ENCODE measurements at regions not wholly inside any gene's neighbourhood (a gene's known extent, or its start where the extent isn't known, plus 50 kb on each side); places are given as distances from the start of the nearest gene placed in this dataset.

DNA sequence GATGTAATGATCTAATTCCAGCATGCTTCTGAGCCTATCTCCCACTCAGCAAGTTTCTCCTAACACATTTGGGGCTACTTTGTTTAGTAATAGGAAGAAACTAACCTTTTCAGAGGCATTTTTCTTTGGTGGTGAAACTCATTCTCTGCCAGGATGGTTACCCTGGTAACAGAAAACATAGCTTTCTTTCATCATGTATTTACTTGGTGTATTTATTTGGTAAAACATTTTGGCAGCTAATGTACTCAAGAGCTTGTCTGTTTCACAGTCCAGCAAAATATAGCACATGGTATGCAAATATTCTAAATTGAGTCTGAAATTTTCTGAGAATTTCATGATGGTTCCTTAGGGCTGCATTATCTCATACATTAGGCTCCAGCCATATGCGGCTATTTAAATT is 100.0 kb downstream of the SLC35B3 start:
- no peak overlapping the region for H3K4me2 ChIP-seq (ENCODE audit: unreplicated experiment)
- H3K27me3 ChIP-seq (replicated peaks; ENCODE audit: insufficient read depth), result no peaks in the 10 kb centered on the region
- H3K9ac ChIP-seq, result no peak overlapping the region
- H2AFZ ChIP-seq, result no peak overlapping the region
- no peak overlapping the region for H3K27ac ChIP-seq
- no peaks in the 10 kb centered on the region for H3K36me3 ChIP-seq (ENCODE audit: low read depth)
- H3K4me3 ChIP-seq, result no peak overlapping the region
- no peaks in the 10 kb centered on the region for H3K9me3 ChIP-seq (ENCODE audit: low read depth)
- DNase-seq, result peak; percentile 2
- H3K4me1 ChIP-seq (ENCODE audit: insufficient read depth), result no peaks in the 10 kb centered on the region
- H4K20me1 ChIP-seq (ENCODE audit: insufficient read depth), result no peaks in the 10 kb centered on the region
- H3K9me2 ChIP-seq (ENCODE audit: insufficient read depth), result no peaks in the 10 kb centered on the region
- H3F3A ChIP-seq (ENCODE audit: insufficient read depth), result no peaks in the 10 kb centered on the region
- TF ChIP-seq EZH2 (IDR thresholded peaks at IDR 0.05; ENCODE audit: insufficient read depth, poor library complexity, severe bottlenecking), result no peak
- TF ChIP-seq EZH2phosphoT487 (IDR thresholded peaks at IDR 0.05; ENCODE audit: insufficient read depth, low read depth), result no peak
- H3K79me2 ChIP-seq (ENCODE audit: insufficient read depth), result no peaks in the 10 kb centered on the region
- 73 to 87% methylated on average over 1 of the region's 1 CpG for WGBS, 2 experiments (ENCODE audit: low coverage in 1 of 2, low lambda C conversion rate in 2 of 2, missing lambda C conversion rate in 2 of 2)
- in situ Hi-C loops (cut with MboI), result no loop called here

DNA sequence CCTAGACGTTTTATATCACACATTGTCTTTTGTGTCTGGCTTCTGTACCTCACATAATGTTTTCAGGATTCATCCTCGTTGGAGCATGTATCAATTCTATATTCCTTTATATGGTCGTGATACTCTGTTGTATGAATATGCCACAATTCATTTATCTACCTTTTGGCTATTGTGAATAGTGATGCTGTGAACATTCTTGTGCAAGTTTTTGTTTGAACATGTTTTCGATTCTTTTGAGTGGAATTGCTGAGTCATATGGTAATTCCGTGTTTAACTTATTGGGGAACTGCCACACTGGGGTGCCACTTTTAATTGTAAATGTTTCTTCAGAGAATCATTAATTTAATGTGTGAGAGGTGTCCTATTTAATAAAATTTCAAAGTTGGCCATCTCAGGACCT is 101.2 kb downstream of the SLC35B3 start:
- Histone ChIP-seq H3K27ac (no peak overlapping the region), H3K9ac (no peak overlapping the region), H3F3A (ENCODE audit: insufficient read depth) (no peaks in the 10 kb centered on the region), H3K4me1 (ENCODE audit: insufficient read depth) (no peaks in the 10 kb centered on the region), H4K20me1 (ENCODE audit: insufficient read depth) (no peaks in the 10 kb centered on the region), H3K36me3 (ENCODE audit: low read depth) (no peaks in the 10 kb centered on the region), H3K9me2 (ENCODE audit: insufficient read depth) (no peaks in the 10 kb centered on the region), H3K4me2 (ENCODE audit: unreplicated experiment) (no peak overlapping the region), H3K79me2 (ENCODE audit: insufficient read depth) (no peaks in the 10 kb centered on the region), H2AFZ (no peak overlapping the region), H3K27me3 (replicated peaks; ENCODE audit: insufficient read depth) (no peaks in the 10 kb centered on the region), H3K4me3 (no peak overlapping the region), H3K9me3 (ENCODE audit: low read depth) (no peaks in the 10 kb centered on the region)
- WGBS, 2 experiments (ENCODE audit: low coverage in 1 of 2, low lambda C conversion rate in 2 of 2, missing lambda C conversion rate in 2 of 2), result 7 to 10% methylated on average over 5 of the region's 5 CpGs
- DNase-seq, result no peak
- in situ Hi-C loops (cut with MboI), result no loop called here
- TF ChIP-seq EZH2phosphoT487 (IDR thresholded peaks at IDR 0.05; ENCODE audit: insufficient read depth, low read depth) (no peak), EZH2 (IDR thresholded peaks at IDR 0.05; ENCODE audit: insufficient read depth, poor library complexity, severe bottlenecking) (no peak)

DNA sequence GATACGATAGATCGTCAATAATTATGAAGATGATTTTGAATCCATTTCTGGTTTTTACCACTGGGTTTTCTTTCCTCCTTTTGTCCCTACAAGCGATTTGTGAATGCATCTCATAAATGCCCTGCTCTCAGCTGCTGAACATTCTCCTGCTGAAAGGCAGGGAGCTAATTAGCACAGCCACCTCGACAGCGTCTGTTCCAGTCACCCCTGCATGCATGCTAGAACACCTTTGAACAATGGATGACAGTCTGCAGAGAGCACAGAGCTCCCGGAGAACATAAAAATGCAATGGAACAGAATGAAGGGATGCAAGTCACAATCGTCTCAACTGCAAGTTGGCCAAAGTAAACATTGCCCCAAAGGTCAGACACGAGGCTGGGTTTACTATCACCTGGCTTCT is 105.8 kb downstream of the SLC35B3 start:
- no peaks in the 10 kb centered on the region for H3K9me2 ChIP-seq (ENCODE audit: insufficient read depth)
- no peak overlapping the region for H3K4me2 ChIP-seq (ENCODE audit: unreplicated experiment)
- no peak overlapping the region for H3K27ac ChIP-seq
- H3K9ac ChIP-seq, result no peak overlapping the region
- no peaks in the 10 kb centered on the region for H3K36me3 ChIP-seq (ENCODE audit: low read depth)
- WGBS, 2 experiments (ENCODE audit: low coverage in 1 of 2, low lambda C conversion rate in 2 of 2, missing lambda C conversion rate in 2 of 2), result 20 to 21% methylated on average over 8 of the region's 8 CpGs
- no peaks in the 10 kb centered on the region for H4K20me1 ChIP-seq (ENCODE audit: insufficient read depth)
- in situ Hi-C loops (cut with MboI), result no loop called here
- TF ChIP-seq EZH2 (IDR thresholded peaks at IDR 0.05; ENCODE audit: insufficient read depth, poor library complexity, severe bottlenecking) (no peak), EZH2phosphoT487 (IDR thresholded peaks at IDR 0.05; ENCODE audit: insufficient read depth, low read depth) (no peak)
- H3K79me2 ChIP-seq (ENCODE audit: insufficient read depth), result no peaks in the 10 kb centered on the region
- H3F3A ChIP-seq (ENCODE audit: insufficient read depth), result no peaks in the 10 kb centered on the region
- H3K4me1 ChIP-seq (ENCODE audit: insufficient read depth), result no peaks in the 10 kb centered on the region
- H3K4me3 ChIP-seq, result no peak overlapping the region
- H3K27me3 ChIP-seq (replicated peaks; ENCODE audit: insufficient read depth), result no peaks in the 10 kb centered on the region
- H3K9me3 ChIP-seq (ENCODE audit: low read depth), result no peaks in the 10 kb centered on the region
- DNase-seq, result no peak
- H2AFZ ChIP-seq, result no peak overlapping the region

DNA sequence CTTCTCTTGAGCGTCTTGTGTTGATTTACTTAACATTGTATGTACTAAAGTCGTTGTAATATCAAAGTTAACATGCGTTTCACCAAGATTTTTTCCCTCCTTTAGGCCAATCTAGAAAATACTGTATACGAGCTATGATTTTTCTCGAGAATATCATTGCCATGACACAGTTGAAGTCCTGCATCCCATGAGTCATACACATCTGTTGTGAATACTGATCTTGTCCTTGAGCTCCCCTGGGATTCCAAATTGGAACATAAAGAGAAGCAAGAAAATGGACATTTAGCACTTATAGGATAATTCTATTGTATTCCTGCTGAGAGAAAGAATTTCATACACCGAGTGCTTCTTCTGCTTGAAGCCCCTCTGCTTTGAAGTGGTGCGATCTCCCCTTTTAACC is 109.6 kb downstream of the SLC35B3 start:
- peak; percentile 18 for DNase-seq
- H3K4me3 ChIP-seq, result no peak overlapping the region
- H3K4me2 ChIP-seq (ENCODE audit: unreplicated experiment), result no peak overlapping the region
- H3K79me2 ChIP-seq (ENCODE audit: insufficient read depth), result no peaks in the 10 kb centered on the region
- no peaks in the 10 kb centered on the region for H3K36me3 ChIP-seq (ENCODE audit: low read depth)
- H3K4me1 ChIP-seq (ENCODE audit: insufficient read depth), result no peaks in the 10 kb centered on the region
- H3K27me3 ChIP-seq (replicated peaks; ENCODE audit: insufficient read depth), result no peaks in the 10 kb centered on the region
- H3K9ac ChIP-seq, result no peak overlapping the region
- no peaks in the 10 kb centered on the region for H3K9me2 ChIP-seq (ENCODE audit: insufficient read depth)
- no peaks in the 10 kb centered on the region for H4K20me1 ChIP-seq (ENCODE audit: insufficient read depth)
- in situ Hi-C loops (cut with MboI), result no loop called here
- TF ChIP-seq EZH2 (IDR thresholded peaks at IDR 0.05; ENCODE audit: insufficient read depth, poor library complexity, severe bottlenecking), result no peak
- TF ChIP-seq EZH2phosphoT487 (IDR thresholded peaks at IDR 0.05; ENCODE audit: insufficient read depth, low read depth), result no peak
- no peaks in the 10 kb centered on the region for H3F3A ChIP-seq (ENCODE audit: insufficient read depth)
- no peaks in the 10 kb centered on the region for H3K9me3 ChIP-seq (ENCODE audit: low read depth)
- no peak overlapping the region for H3K27ac ChIP-seq
- H2AFZ ChIP-seq, result no peak overlapping the region
- WGBS, 2 experiments (ENCODE audit: low coverage in 1 of 2, low lambda C conversion rate in 2 of 2, missing lambda C conversion rate in 2 of 2), result 21% methylated on average over 7 of the region's 7 CpGs

DNA sequence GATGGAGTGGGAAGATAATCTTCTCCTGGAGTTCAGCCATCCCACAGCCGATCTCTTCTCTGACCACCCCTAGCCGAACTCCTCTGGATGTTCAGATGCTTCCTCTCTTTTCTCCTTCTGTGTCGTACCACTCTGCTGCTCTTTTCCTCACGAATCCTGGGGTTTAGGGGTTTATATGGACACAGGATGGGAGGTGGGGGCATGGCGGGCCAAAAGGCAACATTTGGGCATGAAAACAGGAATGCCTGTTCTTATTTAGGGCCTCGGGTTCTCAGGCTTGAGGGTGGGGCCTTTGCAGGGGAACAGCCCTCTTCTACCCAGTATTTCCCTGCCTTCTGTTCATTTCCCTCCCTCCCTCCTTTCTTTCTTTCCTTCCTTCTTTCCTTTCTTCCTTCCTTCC is 112.7 kb downstream of the SLC35B3 start:
- H4K20me1 ChIP-seq (ENCODE audit: insufficient read depth), result no peaks in the 10 kb centered on the region
- H2AFZ ChIP-seq, result no peak overlapping the region
- in situ Hi-C loops (cut with MboI), result no loop called here
- no peak overlapping the region for H3K9ac ChIP-seq
- H3K79me2 ChIP-seq (ENCODE audit: insufficient read depth), result no peaks in the 10 kb centered on the region
- H3K4me3 ChIP-seq, result no peak overlapping the region
- no peaks in the 10 kb centered on the region for H3K9me2 ChIP-seq (ENCODE audit: insufficient read depth)
- no peaks in the 10 kb centered on the region for H3K9me3 ChIP-seq (ENCODE audit: low read depth)
- TF ChIP-seq EZH2 (IDR thresholded peaks at IDR 0.05; ENCODE audit: insufficient read depth, poor library complexity, severe bottlenecking) (no peak), EZH2phosphoT487 (IDR thresholded peaks at IDR 0.05; ENCODE audit: insufficient read depth, low read depth) (no peak)
- no peaks in the 10 kb centered on the region for H3K27me3 ChIP-seq (replicated peaks; ENCODE audit: insufficient read depth)
- H3K4me2 ChIP-seq (ENCODE audit: unreplicated experiment), result no peak overlapping the region
- DNase-seq, result no peak
- H3K36me3 ChIP-seq (ENCODE audit: low read depth), result no peaks in the 10 kb centered on the region
- H3K4me1 ChIP-seq (ENCODE audit: insufficient read depth), result no peaks in the 10 kb centered on the region
- no peak overlapping the region for H3K27ac ChIP-seq
- 25% methylated on average over 6 of the region's 6 CpGs for WGBS, 2 experiments (ENCODE audit: low coverage in 1 of 2, low lambda C conversion rate in 2 of 2, missing lambda C conversion rate in 2 of 2)
- no peaks in the 10 kb centered on the region for H3F3A ChIP-seq (ENCODE audit: insufficient read depth)
